ENCODE measurements at regions not wholly inside any gene's neighbourhood (a gene's known extent, or its start where the extent isn't known, plus 50 kb on each side); places are given as distances from the start of the nearest gene placed in this dataset.
"Not testable (repeated sequence)": the region's sequence is repeated elsewhere in the genome, so short reads cannot be mapped to it uniquely, and the experiment has no call there.

DNA sequence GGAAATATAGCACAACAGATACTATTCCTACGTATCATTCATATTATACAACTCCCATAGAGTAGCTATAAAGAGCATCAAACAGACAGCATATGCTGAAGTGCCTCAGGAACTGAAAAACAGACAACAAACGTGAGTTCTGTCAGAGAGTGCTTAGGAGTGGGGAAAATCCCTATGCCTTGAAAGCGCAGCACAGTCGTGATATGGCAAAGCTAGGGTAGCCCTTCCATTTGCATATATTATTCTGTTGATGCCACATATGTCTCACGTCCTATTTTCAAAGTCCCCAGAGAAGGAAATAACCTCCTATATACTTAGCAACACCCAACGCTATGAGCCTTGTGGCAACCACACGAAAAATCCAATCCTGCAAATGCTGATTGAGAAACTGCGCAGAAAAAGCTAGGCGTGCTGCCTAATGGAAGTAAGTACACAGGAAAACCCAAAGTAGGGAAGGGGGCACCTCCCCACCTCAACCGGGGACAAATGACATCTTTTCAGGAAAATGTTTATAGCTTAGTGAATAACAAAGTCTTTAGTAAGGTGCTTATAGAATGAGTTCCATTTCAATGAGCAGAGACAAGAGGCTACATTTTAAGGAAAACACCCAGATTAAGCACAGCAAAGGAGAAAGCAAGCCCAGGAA is 105.1 kb downstream of the MED10 start:
- DNase-seq = no peak

GRCh38 chr5:6269925-6270324 is 108.4 kb downstream of the MED10 start:
- DNase-seq = no peak

DNA sequence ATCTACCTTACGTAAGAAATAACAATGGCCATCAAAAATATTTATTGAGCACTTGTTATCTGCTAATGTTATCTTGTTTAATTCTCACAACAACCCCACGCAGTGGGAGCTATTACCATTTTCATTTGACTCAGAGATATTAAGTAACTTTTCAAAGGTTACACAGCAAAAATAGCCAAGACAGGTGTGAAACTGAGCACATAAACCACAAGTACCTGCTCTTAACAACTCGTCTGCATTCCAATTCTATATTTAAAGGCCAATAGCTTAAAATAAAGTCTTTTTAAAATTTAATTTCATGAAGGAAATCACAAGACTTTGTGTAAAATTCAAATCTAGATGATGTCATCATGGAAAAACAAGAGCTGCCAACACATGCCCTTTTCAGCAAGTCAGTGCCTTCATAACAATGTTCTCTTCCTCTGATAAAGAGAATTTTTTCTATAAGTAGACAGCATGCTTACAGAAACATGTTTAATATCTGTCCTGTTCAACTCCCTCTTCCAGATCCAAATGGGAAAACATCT is 111.6 kb downstream of the MED10 start:
- DNase-seq = no peak

GRCh38 chr5:6264394-6264793 is 114.0 kb downstream of the MED10 start:
- DNase-seq = no peak

DNA sequence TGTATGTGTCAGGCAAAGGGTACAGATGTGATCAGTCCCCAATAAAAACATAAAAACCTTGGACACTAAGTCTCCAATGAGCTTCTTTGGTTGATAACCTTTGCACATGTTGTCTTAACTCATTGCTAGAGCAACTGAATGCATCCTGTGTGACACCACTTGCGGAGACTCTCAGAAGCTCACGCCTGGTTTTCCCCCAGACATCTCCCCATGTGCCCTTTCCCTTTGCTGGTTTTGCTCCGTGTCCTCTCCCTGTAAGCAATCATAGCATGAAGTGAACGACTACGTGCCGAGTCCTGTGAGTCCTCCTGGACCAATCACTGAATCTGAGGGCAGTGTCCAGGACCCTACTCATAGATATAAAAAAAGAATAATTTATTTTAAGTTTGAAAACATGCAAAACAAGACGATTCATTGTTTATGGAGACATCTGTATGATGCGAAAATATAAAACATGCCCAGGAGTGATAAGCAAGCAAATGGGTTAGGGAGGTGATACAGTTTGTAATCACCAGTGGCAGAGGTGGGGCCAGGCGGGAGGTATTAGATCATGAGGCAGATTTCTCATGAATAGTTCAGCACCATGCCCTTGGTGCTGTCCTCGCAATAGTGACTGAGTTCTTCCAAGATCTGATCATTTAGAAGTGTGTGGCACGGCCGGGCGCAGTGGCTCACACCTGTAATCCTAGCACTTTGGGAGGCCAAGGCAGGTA is 115.5 kb downstream of the MED10 start:
- DNase-seq = no peak

DNA sequence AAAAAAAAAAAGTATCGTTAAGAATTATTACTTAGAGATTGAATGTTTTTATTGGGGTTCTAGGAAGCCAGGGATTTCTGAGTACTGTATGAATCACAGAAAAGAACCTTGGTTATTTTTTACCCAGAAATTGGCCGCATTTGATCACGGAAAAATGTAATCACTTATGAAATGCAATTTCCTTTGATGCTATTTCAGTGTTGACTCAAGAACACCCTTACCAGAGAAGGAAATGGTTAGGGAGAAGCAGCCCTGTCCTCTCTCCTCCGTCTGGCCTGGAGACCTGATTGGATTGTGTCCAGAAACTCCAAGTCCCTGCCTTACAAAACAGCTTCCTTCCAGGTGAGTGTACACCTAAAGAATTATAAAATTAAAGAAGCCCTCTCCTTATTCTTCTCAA is 116.7 kb downstream of the MED10 start:
- no peak for DNase-seq

GRCh38 chr5:6261256-6261655 is 117.1 kb downstream of the MED10 start:
- no peak for DNase-seq

- DNase-seq = no peak
These were observed 117.5 kb downstream of the MED10 start for GRCh38 chr5:6260846-6261245.

DNA sequence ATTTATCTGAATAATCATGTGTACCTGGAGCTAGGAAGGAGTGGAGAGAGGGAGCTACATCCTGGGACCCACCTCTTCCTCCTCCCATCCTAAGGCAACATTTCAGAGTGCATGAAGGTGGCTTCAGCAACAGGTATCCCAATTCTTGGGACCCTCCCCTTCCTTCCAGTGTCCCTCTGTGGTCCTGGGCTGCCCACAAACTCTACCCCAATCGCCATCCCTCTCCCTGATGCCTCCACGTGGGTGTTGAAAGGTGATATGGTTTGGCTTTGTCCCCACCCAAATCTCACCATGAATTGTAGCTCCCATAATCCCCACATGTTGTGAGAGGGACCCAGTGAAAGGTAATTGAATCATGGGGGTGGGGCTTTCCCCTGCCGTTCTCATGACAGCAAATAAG is 121.4 kb downstream of the MED10 start:
- DNase-seq = no peak

DNA sequence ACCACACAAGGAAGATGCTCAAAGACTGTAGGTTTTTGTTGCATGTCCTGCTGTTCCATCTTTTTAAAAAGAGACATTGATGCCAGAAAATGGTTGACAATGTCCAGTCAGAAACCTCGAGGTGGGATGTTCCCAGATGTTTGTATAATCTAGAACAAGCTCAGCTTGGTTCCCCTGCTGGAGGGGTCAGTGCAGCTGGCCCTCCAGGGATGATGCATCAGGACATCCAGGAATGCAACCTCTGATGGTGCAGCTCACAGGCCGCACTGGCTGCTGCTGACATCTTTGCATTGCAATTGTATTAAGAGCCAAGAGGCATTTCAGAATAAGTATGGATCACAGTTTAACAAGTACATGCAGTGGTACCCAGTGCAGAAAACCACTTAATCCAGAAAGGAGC is 122.4 kb downstream of the MED10 start:
- DNase-seq = no peak

GRCh38 chr5:6253846-6254245 is 124.5 kb downstream of the MED10 start:
- no peak for DNase-seq

- DNase-seq = no peak
These were observed 125.1 kb downstream of the MED10 start for GRCh38 chr5:6253281-6253680.

- DNase-seq = no peak
These were observed 125.8 kb downstream of the MED10 start for GRCh38 chr5:6252581-6252980.

DNA sequence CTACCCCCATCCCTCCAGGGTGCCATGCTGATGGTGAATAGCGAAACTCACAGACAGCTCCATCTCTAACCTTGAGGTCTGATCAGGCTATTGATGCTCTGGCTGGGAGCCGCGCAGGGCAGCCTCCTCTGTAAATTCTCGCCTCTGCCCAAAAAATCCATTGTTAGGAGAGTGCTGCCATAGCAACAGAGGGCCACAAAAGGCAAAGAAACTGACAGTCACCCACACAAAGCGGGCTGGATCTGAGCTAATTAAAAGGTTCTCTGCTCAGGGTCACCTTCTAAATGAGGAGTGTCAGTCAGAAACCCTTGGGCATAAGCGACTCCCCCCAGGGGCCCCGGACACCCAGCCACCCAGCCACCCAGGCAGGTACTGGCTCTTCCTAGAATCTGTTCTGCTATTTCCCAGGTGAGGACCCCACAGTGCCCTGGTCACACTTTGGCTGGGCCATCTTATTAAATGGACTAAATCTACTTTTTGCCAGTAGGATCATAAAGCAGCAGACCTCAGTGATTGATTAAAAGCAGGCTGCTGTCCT is 126.7 kb downstream of the MED10 start:
- no peak for DNase-seq

DNA sequence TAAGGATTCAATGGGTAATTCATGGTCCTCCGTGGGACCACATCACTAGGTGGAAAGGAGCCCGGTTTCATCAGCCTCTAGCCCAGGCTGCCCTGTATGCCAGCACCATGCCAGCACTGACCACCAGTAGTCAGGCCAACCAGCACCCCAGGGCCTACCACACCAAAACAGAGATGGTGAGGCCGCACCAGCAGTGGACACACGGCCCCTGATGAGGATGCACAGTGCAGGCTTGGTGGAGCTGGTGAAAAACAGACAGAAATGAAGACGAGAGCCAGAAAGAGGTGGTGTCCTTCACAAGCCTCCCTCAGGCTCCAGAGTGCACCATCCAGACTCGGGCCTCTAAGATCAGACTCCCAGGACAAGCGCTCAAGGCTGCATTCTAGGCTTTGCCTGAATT is 128.2 kb downstream of the MED10 start:
- no peak for DNase-seq

DNA sequence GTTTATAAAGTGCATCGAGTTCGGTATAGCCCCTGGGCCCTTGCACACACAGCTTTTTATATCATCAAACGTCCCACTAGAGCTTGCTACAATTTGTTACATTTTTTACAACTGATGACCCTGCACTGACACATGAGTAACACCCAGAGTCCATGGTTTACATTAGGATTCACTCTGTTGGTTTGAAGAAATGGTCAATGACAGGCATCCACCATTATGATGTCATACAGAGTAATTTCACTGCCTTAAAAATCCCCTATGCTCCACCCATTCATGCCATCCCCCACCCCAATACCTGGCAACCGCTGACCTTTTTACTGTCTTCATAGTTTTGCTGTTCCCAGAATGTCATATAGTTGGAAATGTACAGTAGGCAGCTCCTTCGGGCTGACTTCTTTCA is 130.2 kb downstream of the MED10 start:
- no peak for DNase-seq

GRCh38 chr5:6246820-6247437 is 131.4 kb downstream of the MED10 start:
- no peak for DNase-seq

DNA sequence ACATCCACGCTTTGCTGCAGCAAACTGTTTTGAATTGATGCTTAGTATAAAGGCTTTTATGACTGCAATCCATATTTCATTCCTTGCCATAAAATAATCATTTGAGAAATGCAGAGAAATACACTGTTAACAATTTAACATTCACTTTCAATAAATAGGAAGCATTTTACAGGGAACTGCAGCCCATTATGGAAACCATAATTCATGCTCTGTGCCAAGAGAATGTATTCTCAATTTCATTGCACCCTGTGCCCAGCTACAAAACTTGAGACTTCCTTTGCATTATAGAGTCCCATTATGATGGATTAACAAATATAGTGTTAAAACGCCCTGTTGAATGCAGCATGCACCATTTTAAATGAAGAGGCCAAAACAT is 134.0 kb downstream of the MED10 start:
- DNase-seq = no peak

DNA sequence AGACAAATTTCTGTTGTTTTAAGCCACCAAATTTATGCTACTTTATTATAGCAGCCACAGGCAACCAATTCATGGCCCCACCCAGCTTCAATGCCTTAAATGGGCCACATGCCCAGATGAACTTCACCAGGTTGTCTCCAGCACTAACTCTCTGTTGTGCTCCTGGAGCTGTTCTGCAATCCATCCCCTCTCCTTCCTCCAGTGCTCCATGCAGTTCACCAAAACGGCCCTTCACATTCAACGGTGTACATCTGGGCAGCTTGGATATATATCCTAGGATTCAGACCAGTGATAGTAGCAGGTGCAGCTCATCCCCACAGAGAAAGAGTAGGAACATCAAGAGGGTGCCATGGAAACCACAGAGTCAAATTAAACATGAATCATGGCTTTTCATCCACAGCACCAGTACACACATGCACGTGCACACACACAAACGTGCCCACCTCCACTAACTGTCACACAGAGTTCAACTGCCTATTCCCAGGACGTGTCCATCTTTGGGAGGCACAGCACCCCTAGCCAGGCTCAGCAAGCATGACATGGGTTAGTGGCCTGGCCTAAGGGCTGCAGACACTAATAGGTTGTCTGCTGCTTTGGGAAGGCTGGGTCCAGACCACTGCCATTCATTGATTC is 134.5 kb downstream of the MED10 start:
- DNase-seq = no peak

- not testable (repeated sequence) for DNase-seq
These were observed 137.3 kb downstream of the MED10 start for GRCh38 chr5:6241056-6241455.

GRCh38 chr5:6236858-6237481 is 141.4 kb downstream of the MED10 start:
- DNase-seq = no peak

DNA sequence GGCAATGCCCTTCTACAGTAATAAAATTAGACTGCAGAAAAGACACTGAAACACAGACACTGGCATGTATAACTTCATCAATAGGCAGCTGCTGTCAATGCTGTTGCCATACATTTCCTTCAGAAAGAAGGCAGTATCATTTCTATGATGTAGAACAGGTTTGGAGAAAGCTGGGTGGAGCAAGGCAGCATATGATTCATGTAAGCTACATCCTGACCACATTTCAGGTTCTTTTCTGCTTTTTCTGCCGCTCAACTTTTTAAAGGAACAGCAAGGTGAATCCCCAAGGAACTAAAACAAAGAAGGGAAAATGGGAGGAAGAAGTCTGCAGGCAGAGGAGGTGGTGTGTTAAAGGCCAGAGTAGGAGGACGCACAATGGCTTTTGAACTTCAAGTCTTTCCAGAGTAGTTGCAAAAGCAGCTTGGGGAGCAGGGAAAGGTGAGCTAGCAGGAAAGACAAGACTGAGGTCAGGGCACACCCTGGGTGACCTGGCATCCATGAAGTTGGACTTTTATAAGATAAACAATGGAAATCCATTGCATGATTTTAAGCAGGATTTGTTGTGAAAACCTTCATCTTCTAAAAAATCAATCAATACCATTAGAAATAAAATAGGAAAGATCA is 142.1 kb downstream of the MED10 start:
- no peak for DNase-seq

DNA sequence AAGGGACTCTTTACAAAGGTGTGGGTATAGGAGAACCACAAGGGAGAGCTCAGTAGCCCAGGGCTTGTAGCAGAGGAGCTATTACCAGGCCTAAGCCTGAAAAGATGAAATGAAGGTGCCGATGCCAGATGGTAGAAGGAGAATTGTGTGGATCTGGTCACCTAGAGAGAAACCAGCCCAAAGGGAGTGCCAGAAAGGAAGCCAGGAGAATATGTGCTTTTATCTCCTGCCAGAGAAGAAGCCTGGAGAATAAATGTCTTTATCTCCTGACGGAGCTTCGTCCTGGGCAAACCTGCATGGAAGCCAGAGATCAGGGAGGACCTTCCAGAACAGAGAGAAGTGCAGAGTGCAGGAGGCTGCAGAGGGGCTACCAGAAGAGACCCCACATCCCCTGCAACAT is 142.6 kb downstream of the MED10 start:
- DNase-seq = no peak
